ENCODE measurements at regions not wholly inside any gene's neighbourhood (a gene's known extent, or its start where the extent isn't known, plus 50 kb on each side); places are given as distances from the start of the nearest gene placed in this dataset.
"Not testable (repeated sequence)": the region's sequence is repeated elsewhere in the genome, so short reads cannot be mapped to it uniquely, and the experiment has no call there.

DNA sequence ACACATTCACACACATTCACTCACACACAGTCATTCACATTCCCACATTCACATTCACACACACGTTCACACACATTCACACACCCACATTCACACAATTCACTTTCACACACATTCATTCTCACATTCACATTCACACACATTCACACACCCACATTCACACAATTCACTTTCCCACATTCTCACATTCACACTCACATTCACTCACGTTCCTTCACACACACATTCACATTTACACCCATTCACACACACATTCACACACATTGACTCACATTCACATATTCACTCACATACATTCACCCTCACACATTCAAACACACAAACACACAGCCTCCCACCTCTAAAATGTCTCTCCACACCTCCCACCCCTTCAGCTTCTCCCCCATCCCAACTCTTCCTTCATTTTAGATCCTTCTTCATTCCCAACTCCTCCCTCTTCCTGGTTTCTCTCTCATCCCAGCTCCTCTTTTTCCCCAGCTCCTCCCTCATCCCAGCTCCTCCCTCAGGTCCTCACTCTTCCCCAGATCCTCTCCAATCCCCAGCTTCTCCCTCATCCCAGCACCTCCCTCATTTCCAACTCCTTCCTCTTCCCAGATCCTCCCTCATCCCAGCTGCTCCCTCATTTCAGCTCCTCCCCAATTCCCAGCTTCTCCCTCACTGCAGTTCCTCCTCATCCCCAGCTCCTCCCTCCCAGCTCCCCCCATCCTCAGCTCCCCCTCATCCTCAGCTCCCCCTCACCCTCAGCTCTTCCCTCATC lies 111.0 kb downstream of the FAM53A start:
- no peak for DNase-seq (ENCODE audit: low read depth)

DNA sequence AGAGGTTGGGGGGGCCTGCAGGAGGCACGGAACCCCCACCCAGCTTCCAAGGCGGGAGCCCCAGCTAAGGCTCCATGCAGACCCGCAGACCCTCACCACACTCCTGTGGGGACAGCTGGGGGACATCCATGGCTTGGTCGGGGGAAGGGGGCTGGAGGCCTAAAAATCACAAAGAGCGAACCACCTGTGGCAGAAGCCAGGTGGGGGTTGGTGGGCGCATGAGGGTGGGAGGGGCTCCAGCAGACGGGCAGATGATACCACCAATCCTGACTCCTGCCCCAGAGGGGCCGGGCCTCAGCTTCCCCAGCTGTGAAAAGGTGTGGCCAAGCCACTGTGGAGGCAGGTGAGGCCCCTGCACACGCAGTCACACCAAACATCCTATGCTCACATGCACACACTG lies 111.6 kb downstream of the FAM53A start:
- DNase-seq (ENCODE audit: low read depth): no peak

DNA sequence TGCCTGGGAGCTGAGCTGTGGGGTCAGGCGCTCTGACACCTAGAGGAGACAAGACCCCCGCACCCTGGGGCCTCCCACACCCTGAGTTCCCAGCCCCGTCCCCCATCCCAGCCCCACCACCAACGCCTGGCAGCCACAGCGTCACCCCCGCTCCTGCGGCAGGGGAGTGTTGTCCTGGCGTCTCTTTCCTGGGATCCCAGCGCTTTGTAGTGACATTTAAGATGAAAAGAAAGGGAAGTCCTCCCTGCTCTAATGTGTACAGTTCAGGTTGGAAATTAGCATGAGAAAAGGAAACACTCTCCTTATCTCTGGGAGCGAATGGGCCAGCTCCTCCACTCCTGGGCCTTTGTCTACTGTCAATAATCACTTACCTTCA lies 112.1 kb downstream of the FAM53A start:
- no peak for DNase-seq (ENCODE audit: low read depth)

DNA sequence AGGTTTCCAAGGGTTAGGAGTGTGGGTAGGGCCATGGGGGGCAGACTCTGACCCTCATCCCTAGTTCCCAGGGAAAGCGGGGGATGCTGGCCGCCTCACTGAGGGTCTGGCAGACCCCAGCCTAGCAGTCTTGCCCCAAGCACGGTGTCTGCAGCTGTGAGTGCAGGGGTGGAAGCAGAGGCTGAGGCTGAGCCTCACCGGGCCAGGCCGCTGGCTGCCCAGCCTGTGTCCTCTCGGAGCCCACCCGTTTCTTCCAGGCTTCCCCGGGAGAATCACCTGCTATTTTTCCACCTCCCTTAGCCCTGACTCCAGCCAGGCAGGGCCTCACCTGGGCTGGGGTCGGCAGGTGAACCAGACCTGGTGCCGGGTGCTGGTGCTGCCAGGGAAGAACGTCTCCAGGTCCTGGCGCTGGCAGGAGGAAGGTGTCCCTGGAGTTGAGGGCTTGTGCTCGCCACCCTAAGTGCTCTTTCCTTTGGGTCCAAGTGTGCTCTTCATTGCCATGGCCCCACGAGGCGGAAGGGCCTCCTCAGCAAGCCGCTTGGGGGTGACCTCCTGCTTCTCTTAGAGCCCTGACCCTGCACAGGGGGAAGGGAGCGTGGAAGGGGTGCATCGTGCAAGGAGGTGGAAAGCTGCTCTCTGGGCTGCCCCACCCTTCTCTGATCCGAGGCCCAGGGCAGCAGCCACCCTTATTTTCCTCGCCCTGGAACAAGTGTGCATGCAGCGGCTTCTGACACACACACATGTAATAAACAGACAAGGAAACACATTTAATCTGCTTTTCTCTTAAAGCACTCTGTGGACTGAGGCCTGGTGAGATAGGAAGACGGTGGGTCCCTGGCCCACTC lies 112.7 kb downstream of the FAM53A start:
- DNase-seq (ENCODE audit: low read depth): no peak

DNA sequence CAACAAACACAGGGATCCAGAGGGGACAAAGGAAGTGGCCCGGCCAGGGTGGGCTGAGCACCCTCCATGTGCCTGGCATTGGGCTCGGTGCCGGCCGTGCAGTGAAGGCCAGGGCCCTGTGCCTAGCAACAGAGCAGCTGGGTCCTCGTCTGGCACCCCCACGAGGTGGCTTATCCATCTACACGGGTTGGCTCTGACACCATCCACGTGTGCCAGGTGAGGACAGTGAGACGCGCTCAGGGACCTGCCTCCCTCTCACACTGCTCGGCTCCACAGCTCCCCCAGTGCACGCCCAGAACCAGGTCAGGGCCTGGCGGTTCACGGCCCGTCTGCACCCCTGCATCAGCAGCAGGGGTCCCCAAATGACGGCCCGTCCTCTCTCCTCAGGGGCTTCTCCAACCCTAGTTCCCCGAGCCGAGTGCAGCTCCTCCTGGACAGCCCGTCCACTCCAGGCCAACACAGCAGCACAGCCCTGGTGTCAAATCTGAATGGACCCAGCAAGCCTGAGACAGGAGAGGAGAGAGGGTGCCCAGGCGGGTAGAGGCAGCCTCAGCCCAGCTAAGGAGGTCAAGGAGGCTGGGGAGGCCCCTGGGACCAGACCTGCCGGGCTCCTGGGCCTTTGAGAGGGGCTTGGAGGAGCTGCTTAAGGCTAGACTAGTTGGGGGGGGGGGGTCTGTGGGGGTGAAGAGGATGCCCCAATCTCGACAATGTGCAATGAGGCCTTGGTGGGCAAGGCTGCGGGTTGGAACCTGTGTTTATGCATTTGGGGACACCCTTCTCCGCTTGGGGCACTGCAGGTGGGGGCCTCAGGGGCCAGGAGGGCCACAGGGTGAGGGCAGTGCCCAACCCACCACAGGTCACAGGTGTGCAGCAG lies 113.6 kb downstream of the FAM53A start:
- DNase-seq (ENCODE audit: low read depth): no peak

DNA sequence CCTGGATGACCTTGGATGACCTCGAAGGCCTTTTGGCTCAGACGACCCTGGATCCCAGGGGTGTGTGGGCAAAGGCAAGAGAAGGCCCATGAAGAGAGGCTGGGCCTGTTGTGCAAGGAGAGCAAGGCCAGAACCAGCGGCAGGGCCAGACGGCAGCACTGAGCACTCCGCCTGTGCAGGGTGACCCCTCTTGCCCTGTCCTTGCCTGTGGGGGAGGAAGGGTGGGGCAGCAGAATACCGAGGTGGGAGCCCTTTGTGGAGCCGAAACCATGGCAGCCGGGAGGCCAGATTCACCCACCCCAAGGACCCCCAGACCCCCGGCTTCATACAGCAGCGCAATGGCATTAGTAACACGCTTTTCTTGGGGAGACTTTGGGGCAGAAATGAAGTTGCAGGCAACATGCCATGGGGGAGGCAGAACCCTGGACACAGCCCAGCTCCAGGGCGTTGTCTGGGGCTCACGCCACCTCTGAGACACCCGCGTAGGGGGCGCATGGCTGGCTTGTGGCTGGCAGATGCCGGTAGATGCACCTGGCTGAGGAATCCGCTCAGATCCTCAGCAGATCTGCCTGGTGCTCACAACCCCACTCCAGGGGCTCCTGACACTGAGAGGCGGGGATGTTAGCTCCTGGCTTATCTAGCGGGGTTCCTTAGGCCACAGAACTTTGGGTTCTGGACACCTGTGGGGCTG lies 114.5 kb downstream of the FAM53A start:
- no peak for DNase-seq (ENCODE audit: low read depth)

DNA sequence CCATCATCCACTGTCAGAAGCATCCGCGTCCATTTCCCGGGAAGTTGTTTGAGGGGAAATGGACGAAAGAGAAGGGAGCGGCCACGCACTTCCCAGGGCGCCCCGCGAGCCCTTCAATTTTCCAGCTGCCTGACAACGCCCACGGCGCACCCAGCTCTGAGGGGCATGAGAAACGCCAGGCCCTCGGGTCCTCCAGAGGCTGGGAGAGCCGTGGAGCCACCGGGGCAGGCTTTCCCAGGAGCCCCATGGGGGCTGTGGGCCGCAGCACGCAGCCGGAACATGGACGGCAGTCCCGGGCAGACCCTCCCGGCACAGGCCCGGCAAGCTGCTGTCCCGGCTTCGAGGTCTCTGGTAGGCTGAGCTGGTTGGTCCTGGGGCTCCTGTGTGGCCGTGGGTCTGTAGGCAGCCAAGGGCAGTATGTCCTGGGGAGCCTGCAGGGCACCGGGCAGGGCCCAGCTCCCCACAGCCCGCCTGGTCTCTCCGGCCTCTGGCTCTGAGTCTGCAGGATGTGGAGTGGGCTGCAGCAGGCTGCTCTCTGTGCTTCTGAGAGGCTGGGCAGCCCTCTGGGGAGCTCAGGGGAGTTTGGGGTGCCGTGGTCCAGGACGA lies 115.2 kb downstream of the FAM53A start:
- no peak for DNase-seq (ENCODE audit: low read depth)

DNA sequence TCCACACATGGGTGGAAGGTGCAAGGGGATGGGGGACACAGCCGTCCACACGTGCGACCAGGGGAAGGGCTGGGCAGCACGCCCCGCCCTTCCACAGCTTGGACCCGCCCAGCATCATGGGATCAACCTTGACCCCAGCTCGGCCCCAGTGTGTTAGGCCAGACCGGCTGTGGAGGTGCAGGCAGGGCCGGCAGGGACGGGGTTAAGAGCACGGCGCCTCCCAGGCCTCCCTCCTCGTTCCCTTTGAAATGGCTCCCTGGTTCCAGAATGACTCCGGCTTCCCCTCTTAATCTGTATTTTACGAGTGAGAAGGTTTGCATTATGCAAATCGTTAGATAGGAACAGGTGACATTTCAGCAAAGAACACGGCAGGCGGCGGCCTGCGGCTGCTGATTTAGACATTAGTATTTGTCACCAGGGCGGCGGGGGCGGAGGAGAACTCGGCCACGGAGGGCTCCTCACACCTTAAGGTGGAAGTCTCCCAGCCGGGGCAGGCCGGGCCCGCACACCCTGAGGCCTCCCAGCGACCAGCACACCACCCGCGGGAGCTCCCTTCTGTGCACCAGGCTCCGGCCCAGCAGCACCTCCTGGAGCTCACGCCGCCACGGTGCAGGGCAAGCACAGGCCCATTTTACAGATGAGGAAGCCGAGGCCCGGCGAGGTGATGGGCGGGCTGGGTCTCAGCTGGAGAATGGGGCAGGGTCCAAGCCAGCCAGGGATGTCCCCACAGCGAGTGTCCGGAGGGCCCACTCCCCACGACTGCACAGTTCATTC lies 116.1 kb downstream of the FAM53A start:
- no peak for DNase-seq (ENCODE audit: low read depth)

DNA sequence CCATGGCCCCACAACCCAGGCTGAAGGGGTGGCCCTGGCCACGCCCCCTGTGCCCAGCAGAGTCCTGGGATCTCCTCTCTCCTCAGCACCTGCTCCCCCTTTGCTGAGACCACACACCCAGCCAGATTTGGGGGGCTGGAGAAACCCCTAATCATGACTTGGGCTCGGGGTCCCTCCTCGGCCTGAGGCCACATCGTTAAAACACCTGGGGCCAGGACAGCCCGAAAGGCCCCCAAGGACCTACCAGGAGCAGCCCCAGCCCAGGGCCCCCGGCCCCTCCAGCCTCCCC lies 116.7 kb downstream of the FAM53A start:
- DNase-seq (ENCODE audit: low read depth): no peak

DNA sequence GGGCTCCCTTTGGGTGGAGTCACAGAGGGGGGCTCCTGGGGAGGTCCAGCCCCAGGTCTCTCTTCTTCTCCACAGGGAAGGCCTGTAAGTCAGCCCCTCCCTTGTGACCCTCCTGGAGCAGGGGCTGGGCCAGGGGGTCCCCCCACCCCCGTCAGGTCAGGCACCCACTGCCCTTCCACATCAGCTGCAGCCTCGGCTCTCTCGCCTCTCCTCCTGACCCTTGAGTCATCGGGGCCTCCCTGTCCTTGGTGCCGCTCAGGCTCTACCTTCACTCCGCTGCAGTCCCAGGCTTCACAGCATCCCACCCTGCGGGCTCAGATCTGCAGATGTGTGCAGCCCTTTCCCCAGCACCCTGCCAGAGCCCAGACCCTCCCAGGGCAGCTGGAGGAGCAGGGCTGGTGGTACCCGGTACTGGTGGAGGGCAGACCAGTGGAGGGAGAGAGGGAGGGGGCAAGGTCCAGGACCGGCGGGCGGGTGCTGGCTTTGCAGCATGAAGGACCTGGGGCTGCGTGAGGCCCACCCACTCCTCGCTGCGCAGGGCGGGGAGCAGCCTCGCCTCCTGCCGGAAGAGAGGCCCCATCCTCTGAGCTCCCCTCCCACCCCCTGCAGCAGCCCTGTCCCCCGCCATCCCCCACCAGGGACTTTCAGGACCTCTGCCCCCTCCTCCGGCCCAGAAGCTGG lies 117.1 kb downstream of the FAM53A start:
- DNase-seq (ENCODE audit: low read depth): no peak

DNA sequence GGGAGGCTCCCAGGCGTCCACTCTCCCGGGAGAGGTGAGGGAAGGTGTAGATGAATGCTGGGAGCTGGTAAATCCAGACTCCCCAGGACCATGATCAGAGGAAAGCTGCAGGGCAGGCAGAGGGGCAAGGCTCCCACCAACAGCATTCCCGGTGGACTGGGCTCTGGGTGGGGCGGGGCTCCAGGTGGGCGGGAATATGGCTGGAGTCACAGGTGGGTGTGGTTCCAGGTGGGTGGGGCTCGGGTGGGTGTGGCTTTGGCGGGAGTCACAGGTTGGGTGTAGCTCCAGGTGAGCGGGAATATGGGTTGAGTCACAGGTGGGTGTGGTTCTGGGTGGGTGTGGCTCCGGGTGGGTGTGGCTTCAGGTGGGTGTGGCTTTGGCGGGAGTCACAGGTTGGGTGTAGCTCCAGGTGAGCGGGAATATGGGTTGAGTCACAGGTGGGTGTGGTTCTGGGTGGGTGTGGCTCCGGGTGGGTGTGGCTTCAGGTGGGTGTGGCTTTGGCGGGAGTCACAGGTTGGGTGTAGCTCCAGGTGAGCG lies 117.7 kb downstream of the FAM53A start:
- DNase-seq (ENCODE audit: low read depth): not testable (repeated sequence)

DNA sequence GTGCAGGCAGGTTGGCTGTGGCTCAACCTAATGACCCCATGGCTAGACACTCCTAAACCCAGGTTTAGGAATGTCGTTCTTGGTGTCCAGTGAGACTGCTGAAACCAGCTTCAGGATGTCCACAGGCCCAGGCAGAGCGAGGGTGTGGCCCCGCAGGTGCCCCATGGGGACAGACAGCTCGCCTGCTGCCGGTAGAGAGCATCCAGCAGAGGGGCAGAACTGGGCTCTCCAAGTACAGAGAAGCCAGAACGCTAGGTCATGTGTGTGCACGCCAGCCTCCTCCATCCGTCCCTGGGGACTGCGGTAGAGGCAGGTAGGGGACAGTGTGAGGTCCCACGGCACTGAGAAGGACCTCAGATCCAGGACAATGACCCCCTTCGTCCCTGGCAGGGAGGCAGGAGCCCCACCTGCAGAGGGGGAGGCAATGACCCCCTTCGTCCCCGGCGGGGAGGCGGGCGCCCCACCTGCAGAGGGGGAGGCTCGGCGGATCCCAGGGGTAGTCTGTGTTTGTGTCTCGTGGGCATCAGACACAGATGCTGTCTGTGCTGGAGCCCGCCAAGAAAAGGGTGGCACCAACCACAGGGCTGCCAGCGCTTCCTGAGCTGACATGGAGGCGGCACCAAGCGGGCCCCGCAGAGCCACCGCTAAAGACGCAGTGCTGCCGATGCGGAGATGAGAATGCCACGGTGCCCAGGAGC lies 118.4 kb downstream of the FAM53A start:
- no peak for DNase-seq (ENCODE audit: low read depth)

DNA sequence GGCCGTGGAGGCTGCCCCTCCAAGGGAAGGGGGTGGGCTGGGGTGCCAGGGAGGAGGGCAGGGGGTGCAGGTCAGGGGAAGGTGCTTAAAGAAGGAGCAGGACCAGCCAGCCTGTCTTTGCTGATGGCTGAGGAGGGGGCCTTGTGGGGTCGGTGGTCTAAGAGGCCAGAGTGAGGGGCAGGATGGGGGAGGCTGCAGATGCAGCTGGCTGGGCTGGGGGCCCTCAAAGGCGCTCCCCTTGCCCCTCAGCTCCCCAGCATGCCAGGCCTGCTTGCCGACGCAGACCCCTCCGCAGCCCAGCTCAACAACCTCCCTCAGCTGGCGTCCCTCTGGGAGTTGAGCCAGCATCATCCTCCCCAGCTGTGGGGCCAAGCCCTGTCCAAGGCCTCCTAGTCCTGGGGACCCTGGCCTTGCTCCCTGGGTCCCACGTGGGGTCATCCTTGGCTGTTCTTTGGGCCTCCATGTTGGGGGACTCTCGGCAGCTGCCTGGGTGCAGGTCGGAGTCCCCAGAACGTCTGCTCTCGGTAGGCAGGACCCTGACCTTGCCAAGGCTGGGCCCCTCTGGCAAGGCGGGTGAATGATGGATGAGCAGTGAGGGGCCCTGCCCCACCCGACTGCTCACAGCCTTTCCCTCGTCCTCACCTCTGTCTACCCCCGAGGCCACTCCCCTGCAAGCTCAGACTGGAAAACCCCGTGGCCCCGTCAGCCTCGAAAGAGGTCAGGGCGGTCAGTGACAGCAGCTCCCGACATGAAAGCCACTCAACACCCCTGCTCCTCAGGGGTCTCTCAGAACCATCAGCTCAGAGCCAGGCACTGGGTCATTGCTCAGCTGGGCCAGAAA lies 119.4 kb downstream of the FAM53A start:
- no peak for DNase-seq (ENCODE audit: low read depth)

DNA sequence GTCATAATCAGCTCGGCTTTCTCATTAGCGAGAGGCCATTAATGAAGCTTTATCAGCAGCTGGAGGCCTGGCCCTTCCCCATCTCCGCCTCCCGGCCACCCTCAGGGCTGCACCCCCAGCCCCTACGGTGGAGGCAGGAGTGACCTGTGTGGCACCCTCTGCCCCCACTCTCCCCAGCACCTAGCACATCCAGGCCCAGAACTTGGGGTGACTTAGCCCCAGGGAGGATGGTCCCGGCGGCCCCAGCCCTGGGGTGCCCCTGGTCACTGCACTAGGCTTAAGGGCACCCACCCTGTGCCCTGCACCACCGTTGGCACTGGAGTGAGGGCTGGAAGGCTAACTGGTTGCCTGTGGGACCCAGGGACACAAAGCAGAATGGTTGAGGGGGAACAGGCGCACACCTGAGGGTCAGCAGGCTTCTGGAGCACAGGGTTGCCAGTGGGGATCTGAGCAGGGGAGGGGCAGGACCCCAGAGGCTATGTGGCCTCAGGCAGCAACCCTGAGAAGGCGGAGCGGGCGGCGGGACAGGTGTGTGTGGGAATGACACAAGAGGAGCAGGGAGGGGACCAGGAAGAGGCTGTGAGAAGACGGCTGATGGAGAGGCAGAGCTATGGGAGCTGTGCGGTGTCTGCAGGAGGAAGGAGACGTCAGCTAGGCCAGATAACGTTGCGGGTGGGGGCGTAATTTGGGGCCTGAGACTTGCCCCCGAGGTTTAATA lies 120.2 kb downstream of the FAM53A start:
- DNase-seq (ENCODE audit: low read depth): no peak

DNA sequence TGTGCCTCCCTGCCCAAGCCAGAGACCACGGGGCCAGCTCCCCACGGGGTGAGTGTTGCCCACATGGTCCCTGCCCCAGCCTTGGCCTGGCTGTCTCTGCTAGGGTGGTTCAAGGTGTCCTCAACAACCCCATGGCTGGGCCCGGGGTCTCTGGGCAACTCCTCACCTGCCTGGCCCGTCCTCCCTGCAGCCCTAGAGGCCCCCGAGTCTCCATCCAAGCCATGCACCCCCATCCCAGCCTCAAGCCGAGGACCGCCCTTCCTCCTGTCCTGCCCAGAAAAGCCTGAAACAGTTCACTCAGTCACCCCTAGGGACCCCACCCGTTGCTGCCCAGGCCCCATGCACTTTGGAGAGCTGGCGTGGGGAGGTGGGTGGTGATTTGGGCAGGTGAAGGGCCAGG lies 120.9 kb downstream of the FAM53A start:
- DNase-seq (ENCODE audit: low read depth): no peak

DNA sequence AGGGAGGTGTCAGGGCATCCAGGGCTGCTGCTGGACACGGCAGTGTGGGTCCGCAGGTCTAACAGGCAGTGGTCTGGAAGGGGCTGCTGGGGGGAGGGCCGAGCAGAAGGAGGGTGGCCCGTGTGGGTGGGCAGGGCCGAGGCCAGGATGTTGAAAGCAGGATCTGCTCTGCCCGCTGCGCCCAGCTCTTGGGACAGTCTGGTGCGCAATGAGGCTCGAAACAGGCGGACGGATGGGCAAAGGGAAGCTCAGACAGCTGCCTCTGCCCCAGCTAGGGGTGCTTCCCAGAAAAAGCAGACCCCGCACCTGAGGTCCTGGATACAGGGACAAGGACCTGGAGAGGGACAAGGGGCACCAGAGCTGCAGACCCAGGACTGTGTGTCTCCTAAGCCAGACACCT lies 121.3 kb downstream of the FAM53A start:
- no peak for DNase-seq (ENCODE audit: low read depth)

DNA sequence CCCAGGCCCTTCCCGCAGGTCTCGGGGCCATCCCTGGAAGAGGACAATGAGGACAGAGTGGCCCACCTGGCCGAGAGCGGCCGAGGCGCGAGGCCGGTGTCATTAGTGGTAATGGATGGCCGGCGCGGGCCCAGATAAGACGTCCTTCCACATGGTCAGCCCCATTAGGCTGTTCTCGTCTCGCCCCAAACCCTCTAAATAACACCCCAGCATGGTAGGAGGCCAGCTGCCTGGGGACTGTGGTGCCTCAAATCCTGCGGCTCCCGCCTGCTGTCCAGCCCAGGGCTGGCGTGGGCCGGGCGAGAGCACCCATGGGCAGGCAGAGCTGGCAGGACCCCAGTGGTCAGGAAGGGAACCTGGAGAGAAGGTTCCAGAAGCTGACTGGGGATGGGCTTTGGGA lies 121.7 kb downstream of the FAM53A start:
- DNase-seq (ENCODE audit: low read depth): no peak

All from activated T-cell treated with anti-CD3 and anti-CD28 coated beads for 48 hours (primary cell).